ENCODE measurements at regions not wholly inside any gene's neighbourhood (a gene's known extent, or its start where the extent isn't known, plus 50 kb on each side); places are given as distances from the start of the nearest gene placed in this dataset.
"Not testable (repeated sequence)": the region's sequence is repeated elsewhere in the genome, so short reads cannot be mapped to it uniquely, and the experiment has no call there.

GRCh38 chr6:74705451-74705850, 500.4 kb downstream of the COL12A1 start:
- H3K27me3 ChIP-seq (ENCODE audit: insufficient read depth, low read length) = no peaks in the 10 kb centered on the region
- H3K36me3 ChIP-seq (ENCODE audit: insufficient read depth, low read length) = no peaks in the 10 kb centered on the region
- no peak overlapping the region for H3K4me2 ChIP-seq (ENCODE audit: low read length)
- TF ChIP-seq EZH2 (IDR thresholded peaks at IDR 0.05; ENCODE audit: borderline replicate concordance, low read length) (no peak), CTCF (IDR thresholded peaks at IDR 0.05; ENCODE audit: low read length) (no peak)
- no peaks in the 10 kb centered on the region for H4K20me1 ChIP-seq (ENCODE audit: insufficient read depth, low read length)
- no peaks in the 10 kb centered on the region for H3K9me2 ChIP-seq (ENCODE audit: low read depth, low read length)
- no peak overlapping the region for H3K9ac ChIP-seq (ENCODE audit: low read length)
- no peaks in the 10 kb centered on the region for H3K79me2 ChIP-seq (ENCODE audit: insufficient read depth, low read length)
- H3K4me3 ChIP-seq (ENCODE audit: low read depth, low read length, poor library complexity, severe bottlenecking) = no peak overlapping the region
- no peak overlapping the region for H2AFZ ChIP-seq (ENCODE audit: low read length)
- H3K4me1 ChIP-seq (ENCODE audit: insufficient read depth, low read length, severe bottlenecking) = no peaks in the 10 kb centered on the region
- H3F3A ChIP-seq (ENCODE audit: insufficient read depth, low read length) = no peaks in the 10 kb centered on the region
- H3K9me3 ChIP-seq (ENCODE audit: low read length) = no peaks in the 10 kb centered on the region
- H3K27ac ChIP-seq (ENCODE audit: low read depth, low read length, poor library complexity, severe bottlenecking) = no peak overlapping the region

DNA sequence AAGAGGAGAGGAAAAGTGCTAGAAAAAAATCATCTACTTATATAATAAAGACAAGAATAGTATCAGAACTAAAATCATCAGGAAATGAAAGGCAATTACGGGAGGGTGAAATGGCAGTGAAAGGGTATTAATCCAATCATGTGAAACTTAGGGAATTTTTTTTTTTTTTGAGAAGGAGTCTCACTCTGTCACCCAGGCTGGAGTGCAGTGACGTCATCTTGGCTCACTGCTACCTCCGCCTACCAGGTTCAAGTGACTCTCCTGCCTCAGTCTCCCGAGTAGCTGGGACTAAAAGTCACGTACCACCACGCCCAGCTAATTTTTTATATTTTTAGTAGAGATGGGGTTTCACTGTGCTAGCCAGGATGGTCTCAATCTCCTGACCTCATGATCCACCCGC, 501.3 kb downstream of the COL12A1 start:
- H3K79me2 ChIP-seq (ENCODE audit: insufficient read depth, low read length); H3F3A ChIP-seq (ENCODE audit: insufficient read depth, low read length); H3K4me1 ChIP-seq (ENCODE audit: insufficient read depth, low read length, severe bottlenecking); H2AFZ ChIP-seq (ENCODE audit: low read length); H3K4me2 ChIP-seq (ENCODE audit: low read length); H3K27ac ChIP-seq (ENCODE audit: low read depth, low read length, poor library complexity, severe bottlenecking); H3K36me3 ChIP-seq (ENCODE audit: insufficient read depth, low read length); H3K9ac ChIP-seq (ENCODE audit: low read length); H3K4me3 ChIP-seq (ENCODE audit: low read depth, low read length, poor library complexity, severe bottlenecking); H3K9me2 ChIP-seq (ENCODE audit: low read depth, low read length); H3K27me3 ChIP-seq (ENCODE audit: insufficient read depth, low read length); H3K9me3 ChIP-seq (ENCODE audit: low read length); H4K20me1 ChIP-seq (ENCODE audit: insufficient read depth, low read length): not testable (repeated sequence)

GRCh38 chr6:74690365-74690764, 515.5 kb downstream of the COL12A1 start:
- H3K27me3 ChIP-seq (ENCODE audit: insufficient read depth, low read length) = no peaks in the 10 kb centered on the region

More at GRCh38 chr6:74690365-74690764, 515.5 kb downstream of the COL12A1 start:
- no peak overlapping the region for H2AFZ ChIP-seq (ENCODE audit: low read length)
- no peaks in the 10 kb centered on the region for H3F3A ChIP-seq (ENCODE audit: insufficient read depth, low read length)
- H3K4me1 ChIP-seq (ENCODE audit: insufficient read depth, low read length, severe bottlenecking) = no peaks in the 10 kb centered on the region
- no peak overlapping the region for H3K27ac ChIP-seq (ENCODE audit: low read depth, low read length, poor library complexity, severe bottlenecking)
- H3K4me2 ChIP-seq (ENCODE audit: low read length) = no peak overlapping the region
- H4K20me1 ChIP-seq (ENCODE audit: insufficient read depth, low read length) = no peaks in the 10 kb centered on the region
- H3K4me3 ChIP-seq (ENCODE audit: low read depth, low read length, poor library complexity, severe bottlenecking) = no peak overlapping the region
- H3K9ac ChIP-seq (ENCODE audit: low read length) = no peak overlapping the region
- no peaks in the 10 kb centered on the region for H3K9me3 ChIP-seq (ENCODE audit: low read length)
- H3K9me2 ChIP-seq (ENCODE audit: low read depth, low read length) = no peaks in the 10 kb centered on the region
- no peaks in the 10 kb centered on the region for H3K79me2 ChIP-seq (ENCODE audit: insufficient read depth, low read length)
- TF ChIP-seq CTCF (IDR thresholded peaks at IDR 0.05; ENCODE audit: low read length) (no peak), EZH2 (IDR thresholded peaks at IDR 0.05; ENCODE audit: borderline replicate concordance, low read length) (no peak)
- H3K36me3 ChIP-seq (ENCODE audit: insufficient read depth, low read length) = no peaks in the 10 kb centered on the region
